PC-3 (cell line): ENCODE measurements at regions not wholly inside any gene's neighbourhood (a gene's known extent, or its start where the extent isn't known, plus 50 kb on each side); places are given as distances from the start of the nearest gene placed in this dataset.

Source experiments
- EZH2 ChIP-seq: fragments of 300-600 bp; sonication (generic); IDR thresholded peaks from one replicate; pipeline ENCODE4 v1.6.1; 2017; ENCODE audit warnings: antibody characterized with exemption, mild to moderate bottlenecking, low read length; ENCODE audit not compliant: unreplicated experiment
- EZH2phosphoT487 ChIP-seq: fragments of 300-600 bp; sonication (generic); IDR thresholded peaks from 2 replicates; pipeline ENCODE4 v1.6.1; 2018; ENCODE audit warnings: mild to moderate bottlenecking, antibody characterized with exemption, low read length, borderline replicate concordance
- TF ChIP-seq, protein P1 (sequence below): fragments of 300-600 bp; sonication (generic); conservative IDR thresholded peaks from 2 replicates; pipeline ENCODE4 v1.5.1; 2017; ENCODE audit warnings: antibody characterized with exemption, low read depth, mild to moderate bottlenecking, low read length

DNA sequence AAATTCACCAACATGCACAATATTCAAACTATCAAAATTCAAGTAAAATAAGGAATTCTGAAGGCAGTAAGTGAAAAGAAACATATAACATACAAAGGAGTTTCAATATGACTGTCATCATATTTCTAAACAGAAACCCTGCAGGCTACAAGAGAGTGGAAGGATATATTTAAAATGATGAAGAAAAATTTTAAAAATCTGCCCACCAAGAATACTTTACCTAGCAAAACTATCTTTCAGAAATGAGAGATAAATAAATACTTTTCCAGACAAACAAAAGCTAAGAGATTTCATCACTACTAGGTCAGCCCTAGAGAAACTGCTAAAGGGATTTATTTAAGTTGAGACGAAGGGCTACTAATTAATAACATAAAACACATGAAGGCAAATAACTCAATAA lies 73.8 kb upstream of the MANEA start:
- TF ChIP-seq EZH2 (no peak), EZH2phosphoT487 (no peak)
- TF ChIP-seq, protein P1, sequence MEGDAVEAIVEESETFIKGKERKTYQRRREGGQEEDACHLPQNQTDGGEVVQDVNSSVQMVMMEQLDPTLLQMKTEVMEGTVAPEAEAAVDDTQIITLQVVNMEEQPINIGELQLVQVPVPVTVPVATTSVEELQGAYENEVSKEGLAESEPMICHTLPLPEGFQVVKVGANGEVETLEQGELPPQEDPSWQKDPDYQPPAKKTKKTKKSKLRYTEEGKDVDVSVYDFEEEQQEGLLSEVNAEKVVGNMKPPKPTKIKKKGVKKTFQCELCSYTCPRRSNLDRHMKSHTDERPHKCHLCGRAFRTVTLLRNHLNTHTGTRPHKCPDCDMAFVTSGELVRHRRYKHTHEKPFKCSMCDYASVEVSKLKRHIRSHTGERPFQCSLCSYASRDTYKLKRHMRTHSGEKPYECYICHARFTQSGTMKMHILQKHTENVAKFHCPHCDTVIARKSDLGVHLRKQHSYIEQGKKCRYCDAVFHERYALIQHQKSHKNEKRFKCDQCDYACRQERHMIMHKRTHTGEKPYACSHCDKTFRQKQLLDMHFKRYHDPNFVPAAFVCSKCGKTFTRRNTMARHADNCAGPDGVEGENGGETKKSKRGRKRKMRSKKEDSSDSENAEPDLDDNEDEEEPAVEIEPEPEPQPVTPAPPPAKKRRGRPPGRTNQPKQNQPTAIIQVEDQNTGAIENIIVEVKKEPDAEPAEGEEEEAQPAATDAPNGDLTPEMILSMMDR, result no peak
